PC-9 (cell line): ENCODE measurements at regions not wholly inside any gene's neighbourhood (a gene's known extent, or its start where the extent isn't known, plus 50 kb on each side); places are given as distances from the start of the nearest gene placed in this dataset.

Source experiments
- BruUV-seq: library from RNA; stranded (reverse); fragments of 400-500 nt; replicated peaks from 2 replicates; lab custom pipeline; 2021; lab: Mats Ljungman, UMichigan
- CTCF ChIA-PET: fragments of 300-600 bp; sonication (Branson Sonifier 250); formaldehyde crosslinking; loops from one replicate; lab custom pipeline; 2022; ENCODE audit warnings: antibody characterized with exemption; lab: Charles Lee
- POLR2A ChIA-PET: fragments of 300-600 bp; sonication (Branson Sonifier 250); formaldehyde crosslinking; loops from one replicate; lab custom pipeline; 2022; ENCODE audit warnings: antibody characterized with exemption; ENCODE audit not compliant: unreplicated experiment; lab: Charles Lee
- DNase-seq, 2 experiments: peaks; one replicate each; pipeline versions ENCODE4 v3.0.0 to v3.0.0-alpha.2; 2015 to 2022; ENCODE audit warnings: mixed read lengths in 1 of 2
- H2AFZ ChIP-seq: fragments of 200-600 bp; sonication (generic); 2 replicates; pipeline ENCODE4 v1.8.1; 2017; ENCODE audit warnings: antibody characterized with exemption
- H3F3A ChIP-seq: fragments of 200-600 bp; sonication (generic); 2 replicates; pipeline ENCODE4 v1.8.1; 2017; ENCODE audit warnings: antibody characterized with exemption, mild to moderate bottlenecking, low read depth; ENCODE audit not compliant: insufficient read depth
- H3K27ac ChIP-seq: fragments of 200-600 bp; sonication (generic); 2 replicates; pipeline ENCODE4 v1.6.1; 2016; ENCODE audit warnings: mixed run types
- H3K27me3 ChIP-seq: fragments of 200-600 bp; sonication (generic); 2 replicates; pipeline ENCODE4 v1.6.1; 2016; ENCODE audit warnings: low read depth, mixed run types; ENCODE audit not compliant: insufficient read depth
- H3K36me3 ChIP-seq: fragments of 200-600 bp; sonication (generic); 2 replicates; pipeline ENCODE4 v1.6.1; 2016; ENCODE audit warnings: low read depth, mixed run types
- H3K4me1 ChIP-seq: fragments of 200-600 bp; sonication (generic); replicated peaks from 2 replicates; pipeline ENCODE4 v1.6.1; 2016; ENCODE audit warnings: mixed run types; ENCODE audit not compliant: insufficient read depth
- H3K4me2 ChIP-seq: fragments of 200-600 bp; sonication (generic); 2 replicates; pipeline ENCODE4 v1.6.1; 2017; ENCODE audit warnings: mixed run types
- H3K4me3 ChIP-seq: fragments of 200-600 bp; sonication (generic); 2 replicates; pipeline ENCODE4 v1.6.1; 2016; ENCODE audit warnings: mixed run types
- H3K79me2 ChIP-seq: fragments of 200-600 bp; sonication (generic); 2 replicates; pipeline ENCODE4 v1.6.1; 2017; ENCODE audit warnings: low read depth, mixed run types
- H3K9me2 ChIP-seq: fragments of 200-600 bp; sonication (generic); 2 replicates; pipeline ENCODE4 v1.8.1; 2017; ENCODE audit warnings: mild to moderate bottlenecking; ENCODE audit not compliant: insufficient read depth
- H3K9me3 ChIP-seq: fragments of 200-600 bp; sonication (generic); 2 replicates; pipeline ENCODE4 v1.8.1; 2016; ENCODE audit warnings: low read depth; ENCODE audit not compliant: insufficient read depth
- H4K20me1 ChIP-seq: fragments of 200-600 bp; sonication (generic); 2 replicates; pipeline ENCODE4 v1.8.1; 2017; ENCODE audit not compliant: insufficient read depth
- CTCF ChIP-seq: fragments of 200-600 bp; sonication (generic); conservative IDR thresholded peaks from 2 replicates; pipeline ENCODE4 v1.6.1; 2017; ENCODE audit warnings: mixed run types, antibody characterized with exemption, mild to moderate bottlenecking, moderate library complexity
- EZH2 ChIP-seq: fragments of 200-600 bp; sonication (generic); IDR thresholded peaks from 2 replicates; pipeline ENCODE4 v1.8.0; 2017; ENCODE audit warnings: antibody characterized with exemption, low read depth
- intact Hi-C: fragments of 100-400 bp; cut with micrococcal nuclease; formaldehyde crosslinking; loops from one replicate; pipeline ENCODE4 v1.10.0; 2022; ENCODE audit not compliant: unreplicated experiment

GRCh38 chr4:3697033-3697432, 69.2 kb upstream of the ADRA2C start:
- Histone ChIP-seq H3K4me3 (no peak overlapping the region), H3K9me2 (no peaks in the 10 kb centered on the region), H3K4me2 (no peak overlapping the region), H3K4me1 (no peaks in the 10 kb centered on the region), H4K20me1 (no peaks in the 10 kb centered on the region), H3K27ac (no peak overlapping the region), H3K27me3 (peaks cover 63% of the 10 kb centered on the region), H3F3A (no peaks in the 10 kb centered on the region), H3K36me3 (no peaks in the 10 kb centered on the region), H3K9me3 (no peaks in the 10 kb centered on the region), H3K79me2 (no peaks in the 10 kb centered on the region), H2AFZ (no peak overlapping the region)
- ChIA-PET POLR2A (no interaction called here), CTCF (no interaction called here)
- BruUV-seq, result no TSS peak
- TF ChIP-seq CTCF (no peak), EZH2 (no peak)
- no peak for DNase-seq
- intact Hi-C loops, result no loop called here

DNA sequence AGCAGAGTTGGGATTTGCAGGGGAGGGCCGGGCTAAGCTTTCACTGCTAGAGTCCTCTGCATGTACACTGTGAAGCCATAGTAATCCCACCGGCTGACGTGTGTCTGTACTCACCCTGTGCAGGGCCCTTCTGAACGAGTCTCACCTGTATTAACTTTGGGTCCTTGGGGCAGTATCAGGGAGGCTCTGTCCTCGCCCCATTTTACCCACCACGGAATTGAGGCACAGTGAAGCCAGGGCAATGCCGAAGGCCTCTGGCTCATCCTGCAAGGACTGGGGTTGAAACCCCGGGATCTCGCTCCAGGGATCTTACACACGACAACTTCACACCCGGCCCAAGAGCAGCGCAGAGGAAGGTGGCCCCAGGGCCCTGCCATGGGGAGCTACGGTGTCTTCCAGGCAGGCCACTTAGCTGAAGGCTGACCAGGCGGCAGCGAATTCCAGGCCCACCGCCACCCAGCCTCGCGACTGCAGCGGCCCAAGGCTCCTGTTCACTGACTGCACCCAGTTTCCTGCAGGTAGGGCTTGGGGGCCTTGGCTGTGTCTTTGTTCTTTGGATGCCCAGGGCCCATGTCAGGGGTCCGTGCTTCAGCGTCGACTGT, 75.5 kb upstream of the ADRA2C start:
- H3K36me3 ChIP-seq, result no peaks in the 10 kb centered on the region
- intact Hi-C loops, result no loop called here
- no peaks in the 10 kb centered on the region for H3K9me3 ChIP-seq
- no peak overlapping the region for H3K4me2 ChIP-seq
- no peak overlapping the region for H3K27ac ChIP-seq
- peaks cover 65% of the 10 kb centered on the region for H3K27me3 ChIP-seq
- H3F3A ChIP-seq, result no peaks in the 10 kb centered on the region
- no peaks in the 10 kb centered on the region for H3K79me2 ChIP-seq
- ChIA-PET POLR2A (no interaction called here), CTCF (no interaction called here)
- H2AFZ ChIP-seq, result no peak overlapping the region
- no peak for DNase-seq
- no TSS peak for BruUV-seq
- H3K4me3 ChIP-seq, result no peak overlapping the region
- no peaks in the 10 kb centered on the region for H4K20me1 ChIP-seq
- no peaks in the 10 kb centered on the region for H3K9me2 ChIP-seq
- TF ChIP-seq CTCF (no peak), EZH2 (no peak)
- no peaks in the 10 kb centered on the region for H3K4me1 ChIP-seq

DNA sequence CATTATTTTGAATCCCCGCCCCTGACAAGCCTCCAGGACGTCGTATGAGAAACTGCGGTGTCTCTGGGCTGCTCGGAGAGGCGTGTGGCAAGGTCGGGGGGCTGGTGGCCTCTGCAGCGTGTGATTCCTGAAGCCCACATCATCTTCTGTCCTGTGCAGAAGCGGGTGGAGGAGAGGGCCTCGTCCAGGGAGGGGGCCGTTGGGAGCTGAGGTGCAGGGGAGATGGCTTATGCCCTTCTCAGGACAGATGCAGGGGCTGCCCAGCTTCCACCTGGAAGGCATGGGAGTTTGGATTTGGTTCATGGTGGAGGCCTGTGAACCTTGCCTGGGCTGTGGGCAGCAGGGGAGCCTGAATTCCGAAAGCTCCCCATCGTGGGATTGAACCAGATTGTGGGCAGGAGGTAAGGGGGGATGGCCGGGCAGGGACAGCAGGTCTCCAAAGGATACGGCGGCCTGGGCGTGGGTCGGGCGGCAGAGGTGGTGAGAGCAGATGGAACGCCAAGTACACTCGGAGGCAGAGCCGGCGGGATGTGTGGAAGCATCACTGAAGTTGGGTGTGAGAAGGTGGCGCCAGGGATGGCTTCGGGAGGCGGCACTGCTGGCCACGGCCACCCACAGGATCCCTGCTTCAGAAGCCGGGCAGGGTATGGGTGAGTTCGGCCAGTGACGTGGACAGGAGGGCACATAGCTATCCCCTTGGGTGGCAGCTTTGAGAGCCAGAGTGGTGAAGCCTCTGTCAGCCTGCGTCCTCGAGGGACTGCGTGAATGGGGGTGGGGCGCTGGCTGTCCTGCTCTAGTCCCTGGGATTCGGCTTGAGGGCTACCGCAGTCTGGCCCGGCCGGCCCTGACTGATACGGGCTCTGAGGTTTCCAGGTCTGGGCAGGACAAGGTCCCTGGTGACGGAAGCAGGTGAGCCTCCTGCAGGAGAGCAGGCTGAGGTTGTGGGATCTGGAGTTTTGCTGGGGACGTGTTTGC, 76.3 kb upstream of the ADRA2C start:
- no peak overlapping the region for H3K27ac ChIP-seq
- no peak overlapping the region for H3K4me3 ChIP-seq
- TF ChIP-seq EZH2 (no peak), CTCF (no peak)
- H3K79me2 ChIP-seq, result no peaks in the 10 kb centered on the region
- POLR2A ChIA-PET, result no interaction called here
- no peak overlapping the region for H3K4me2 ChIP-seq
- peaks cover 71% of the 10 kb centered on the region for H3K27me3 ChIP-seq
- H3F3A ChIP-seq, result no peaks in the 10 kb centered on the region
- no peak overlapping the region for H2AFZ ChIP-seq
- H4K20me1 ChIP-seq, result no peaks in the 10 kb centered on the region
- CTCF ChIA-PET, result no interaction called here
- H3K9me3 ChIP-seq, result no peaks in the 10 kb centered on the region
- DNase-seq, result no peak
- H3K4me1 ChIP-seq, result no peaks in the 10 kb centered on the region
- no peaks in the 10 kb centered on the region for H3K36me3 ChIP-seq
- intact Hi-C loops, result no loop called here
- BruUV-seq, result no TSS peak
- H3K9me2 ChIP-seq, result no peaks in the 10 kb centered on the region
